AG08396 (cell line): ENCODE measurements at regions not wholly inside any gene's neighbourhood (a gene's known extent, or its start where the extent isn't known, plus 50 kb on each side); places are given as distances from the start of the nearest gene placed in this dataset.
A peak's percentile ranks its signal among the peaks of the same experiment; 100 is the strongest.

Source experiments
- DNase-seq: peaks from one replicate; pipeline ENCODE4 v3.0.0; 2012; ENCODE audit warnings: low spot score, mixed read lengths

GRCh38 chr1:184219414-184219813 is 167.4 kb upstream of the C1orf21 start:
- DNase-seq, result no peak

- no peak for DNase-seq
These were observed 166.9 kb upstream of the C1orf21 start for GRCh38 chr1:184219883-184220282.

- no peak for DNase-seq
These were observed 165.7 kb upstream of the C1orf21 start for GRCh38 chr1:184221087-184221486.

DNA sequence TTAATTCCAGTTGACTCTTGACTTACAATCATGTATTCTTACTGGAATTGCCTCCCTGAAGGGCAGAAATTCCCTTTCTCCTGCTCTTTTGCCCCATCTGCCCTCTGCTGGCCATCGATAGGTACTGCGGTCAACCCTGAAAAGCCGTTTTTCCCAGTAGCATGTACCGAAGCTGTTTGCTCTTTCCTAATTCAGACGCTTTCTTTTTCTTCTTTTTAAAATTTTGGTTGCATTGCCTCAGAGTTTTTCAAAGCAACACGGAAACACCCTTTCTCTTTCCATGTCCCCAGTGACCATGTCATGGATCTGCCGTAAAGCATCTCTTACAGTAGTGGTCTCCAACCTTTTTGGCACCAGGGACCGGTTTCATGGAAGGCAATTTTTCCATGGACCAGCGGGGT is 164.2 kb upstream of the C1orf21 start:
- DNase-seq, result peak; percentile 53

DNA sequence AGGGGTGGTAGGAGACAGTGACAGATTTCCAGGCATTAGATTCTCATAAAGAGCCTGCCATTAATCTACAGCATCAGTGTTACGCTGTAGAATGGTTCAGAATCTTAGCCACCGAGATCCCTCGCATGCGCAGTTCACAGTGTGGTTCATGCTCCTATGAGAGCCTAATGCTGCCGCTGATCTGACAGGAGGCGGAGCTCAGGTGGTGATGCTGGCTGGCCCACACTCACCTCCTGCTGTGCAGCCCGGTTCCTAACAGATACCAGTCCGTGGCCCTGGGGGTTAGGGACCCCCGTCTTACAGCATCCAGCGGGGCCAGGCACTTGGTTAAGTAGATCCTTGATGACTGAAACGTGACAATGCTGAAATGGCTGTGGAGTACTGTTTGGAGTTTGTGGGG is 163.6 kb upstream of the C1orf21 start:
- DNase-seq, result no peak

DNA sequence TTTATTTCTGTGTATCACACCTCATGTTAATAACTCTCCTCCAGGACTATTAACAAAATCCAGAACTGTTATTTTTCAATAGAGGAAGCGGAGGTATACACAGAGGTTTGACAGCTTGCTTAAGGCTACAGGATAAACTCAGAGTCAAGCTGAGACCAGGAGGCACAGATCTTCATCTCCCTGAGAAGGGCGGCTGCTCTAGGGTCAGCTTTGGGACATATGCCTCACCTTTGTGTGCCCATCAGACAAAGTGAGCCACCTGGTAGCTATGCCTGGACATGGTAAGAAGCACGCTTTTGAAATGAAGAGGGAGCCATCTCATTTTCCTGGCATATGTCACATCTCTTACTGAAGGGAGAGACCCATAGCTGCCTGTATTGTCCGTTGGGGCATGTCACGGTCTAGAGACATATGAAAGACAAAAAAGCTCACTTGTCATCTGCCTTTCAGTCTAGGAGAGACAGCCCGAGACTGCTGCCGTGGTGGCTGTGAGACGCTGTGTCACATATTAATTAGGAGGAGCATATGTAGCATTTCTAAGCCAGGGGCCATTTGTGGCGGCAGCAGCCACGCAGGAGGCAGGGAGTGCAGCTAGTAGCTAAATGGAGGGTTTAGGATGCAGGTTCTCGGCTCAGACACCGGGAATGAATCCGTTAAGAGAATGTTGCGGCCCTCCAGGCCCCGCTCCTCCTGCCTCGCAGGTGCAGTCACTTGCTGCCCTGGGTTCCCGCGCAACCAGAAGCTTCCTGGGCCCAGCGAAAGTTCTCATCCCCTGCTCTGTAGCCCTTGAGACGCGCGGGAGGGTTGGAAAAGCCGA is 161.3 kb upstream of the C1orf21 start:
- no peak for DNase-seq

DNA sequence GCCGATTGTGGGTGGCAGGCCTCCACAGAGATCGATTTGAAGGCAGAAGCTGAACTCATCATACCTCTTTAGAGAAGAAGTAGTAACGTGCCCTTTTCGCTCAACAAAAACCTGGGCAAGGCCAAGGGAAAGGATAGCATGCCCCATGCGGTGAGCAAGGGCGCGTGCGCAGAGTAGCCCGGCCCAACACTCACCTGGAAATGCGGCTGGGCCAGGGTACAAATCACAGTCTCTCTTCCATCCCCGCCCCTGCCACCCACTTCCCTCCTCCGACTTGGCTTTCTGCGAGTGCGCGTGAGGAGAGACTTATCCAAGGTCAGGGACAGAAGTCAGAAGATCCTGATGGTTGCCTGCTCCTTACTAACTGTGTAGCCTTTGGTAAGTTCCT is 160.7 kb upstream of the C1orf21 start:
- DNase-seq, result no peak

- no peak for DNase-seq
These were observed 158.3 kb upstream of the C1orf21 start for GRCh38 chr1:184228558-184228957.

DNA sequence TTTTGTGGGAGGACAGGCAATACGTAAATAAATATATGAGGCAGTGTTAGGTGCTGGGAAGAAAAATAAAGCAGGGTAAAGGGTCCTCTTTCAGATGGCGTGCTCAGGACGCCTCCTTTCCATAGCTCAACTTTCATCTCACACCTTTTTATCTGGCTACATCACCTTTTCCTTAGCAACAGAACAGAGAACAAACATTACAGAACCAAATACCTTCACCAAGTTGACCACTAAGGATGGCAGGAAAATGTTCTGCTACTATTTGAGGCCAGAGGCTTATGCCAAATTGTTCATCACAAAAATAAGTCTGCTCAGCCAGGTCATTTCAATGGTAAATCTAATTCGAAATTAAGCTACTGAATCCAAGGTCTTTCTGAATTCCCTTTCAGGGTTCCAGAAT is 149.2 kb upstream of the C1orf21 start:
- DNase-seq, result no peak

- no peak for DNase-seq
These were observed 145.4 kb upstream of the C1orf21 start for GRCh38 chr1:184241446-184241845.

DNA sequence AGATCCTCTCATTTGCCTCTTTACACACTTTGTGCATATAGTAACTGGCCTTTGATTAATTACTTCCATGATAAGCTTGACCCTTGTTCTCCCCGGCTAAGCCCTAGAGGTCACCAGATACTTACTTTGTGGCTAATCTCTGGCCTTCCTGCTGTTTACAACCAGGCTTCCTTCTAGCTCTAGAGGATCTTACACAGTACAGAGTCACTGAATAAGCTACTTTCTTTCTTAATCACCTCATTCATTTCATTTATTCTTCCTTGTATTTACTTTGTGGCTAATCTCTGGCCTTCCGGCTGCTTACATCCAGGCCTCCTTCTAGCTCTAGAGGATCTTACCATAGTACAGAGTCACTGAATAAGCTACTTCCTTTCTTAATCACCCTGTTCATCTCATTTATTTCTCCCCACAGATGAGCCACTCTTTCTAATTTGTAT is 144.3 kb upstream of the C1orf21 start:
- DNase-seq, result peak; percentile 45

- DNase-seq, result no peak
These were observed 141.9 kb upstream of the C1orf21 start for GRCh38 chr1:184244962-184245361.

- no peak for DNase-seq
These were observed 139.2 kb upstream of the C1orf21 start for GRCh38 chr1:184247671-184248070.

GRCh38 chr1:184253921-184254320 is 132.9 kb upstream of the C1orf21 start:
- no peak for DNase-seq

GRCh38 chr1:184254849-184255248 is 132.0 kb upstream of the C1orf21 start:
- DNase-seq, result no peak

DNA sequence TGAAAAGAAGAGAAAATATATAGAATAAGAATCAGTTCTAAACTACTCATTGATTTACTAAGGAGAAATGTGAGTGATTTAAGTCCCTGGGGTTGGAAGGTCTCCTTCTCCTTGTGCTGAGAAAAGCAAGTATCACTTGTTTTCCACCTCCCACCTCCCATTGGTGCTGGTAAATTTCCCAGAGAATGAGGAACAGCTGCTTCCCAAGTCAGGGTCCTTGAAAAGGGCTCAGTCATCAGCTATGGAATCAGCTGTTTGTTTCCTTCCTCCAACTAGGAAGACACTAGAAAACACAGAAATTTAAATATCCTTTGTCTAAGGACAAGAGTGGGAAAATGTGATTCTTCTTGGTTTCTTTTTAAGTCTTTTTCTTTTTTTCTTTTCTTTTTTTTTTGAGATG is 131.3 kb upstream of the C1orf21 start:
- DNase-seq, result no peak

- DNase-seq, result no peak
These were observed 129.0 kb upstream of the C1orf21 start for GRCh38 chr1:184257873-184258272.

DNA sequence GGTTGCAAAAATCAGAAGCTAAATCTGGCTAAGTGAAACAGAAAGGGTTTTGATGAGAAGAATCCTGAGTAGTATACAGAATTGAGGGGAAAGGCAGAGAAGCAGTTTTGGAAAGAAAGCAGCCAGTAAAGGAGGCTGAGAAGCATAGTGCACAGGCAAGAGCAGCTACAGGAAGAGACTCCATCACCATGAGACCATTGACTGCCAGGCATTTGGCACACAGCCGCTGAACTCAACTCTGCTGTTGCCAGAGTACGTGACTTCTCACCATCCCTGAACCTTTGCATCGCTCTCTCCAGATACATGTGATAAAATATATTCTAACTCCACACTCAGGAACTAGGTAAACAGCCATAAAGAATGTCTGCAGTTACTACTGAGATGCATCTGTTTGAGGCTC is 128.3 kb upstream of the C1orf21 start:
- DNase-seq, result no peak

- DNase-seq, result peak; percentile 34
These were observed 126.4 kb upstream of the C1orf21 start for GRCh38 chr1:184260382-184260781.

GRCh38 chr1:184262109-184262508 is 124.7 kb upstream of the C1orf21 start:
- no peak for DNase-seq

DNA sequence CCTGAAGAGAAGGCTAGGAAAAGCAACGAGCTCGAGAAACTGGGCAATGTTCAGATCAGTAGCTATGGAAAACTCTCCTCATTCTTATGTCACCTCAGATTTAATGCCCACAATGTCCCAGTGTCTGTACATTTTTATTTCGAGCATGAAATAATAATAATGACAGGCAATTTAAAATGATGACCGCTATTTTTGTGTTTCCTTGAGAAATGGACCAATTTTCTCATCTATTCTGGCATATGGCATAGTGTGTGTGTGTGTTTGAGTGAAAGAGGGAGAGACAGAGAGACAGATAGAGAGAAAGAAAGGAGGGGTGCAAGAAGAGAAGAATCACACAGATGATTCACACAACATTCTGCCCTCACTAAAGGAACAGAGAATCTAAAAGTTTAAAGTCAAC is 119.1 kb upstream of the C1orf21 start:
- no peak for DNase-seq

DNA sequence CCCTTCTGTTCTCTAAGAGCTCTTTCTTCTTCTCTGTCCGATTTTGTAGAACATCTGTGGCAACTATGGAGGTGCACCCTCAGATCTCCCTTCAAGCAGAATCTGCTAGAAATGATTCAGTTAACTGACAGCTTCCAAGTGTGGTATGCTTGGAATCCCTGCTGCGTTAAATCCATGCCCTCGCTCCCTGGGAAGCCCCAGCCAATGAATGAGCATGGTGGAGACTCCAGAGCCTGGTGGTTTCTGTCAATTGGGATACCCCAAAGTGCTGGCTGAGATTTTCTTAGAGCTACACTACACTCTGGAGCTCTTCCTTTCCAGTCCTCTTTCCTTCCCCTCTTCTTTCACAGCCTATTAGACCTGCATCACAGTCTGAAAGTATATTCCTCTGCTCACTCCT is 116.3 kb upstream of the C1orf21 start:
- peak; percentile 18 for DNase-seq

DNA sequence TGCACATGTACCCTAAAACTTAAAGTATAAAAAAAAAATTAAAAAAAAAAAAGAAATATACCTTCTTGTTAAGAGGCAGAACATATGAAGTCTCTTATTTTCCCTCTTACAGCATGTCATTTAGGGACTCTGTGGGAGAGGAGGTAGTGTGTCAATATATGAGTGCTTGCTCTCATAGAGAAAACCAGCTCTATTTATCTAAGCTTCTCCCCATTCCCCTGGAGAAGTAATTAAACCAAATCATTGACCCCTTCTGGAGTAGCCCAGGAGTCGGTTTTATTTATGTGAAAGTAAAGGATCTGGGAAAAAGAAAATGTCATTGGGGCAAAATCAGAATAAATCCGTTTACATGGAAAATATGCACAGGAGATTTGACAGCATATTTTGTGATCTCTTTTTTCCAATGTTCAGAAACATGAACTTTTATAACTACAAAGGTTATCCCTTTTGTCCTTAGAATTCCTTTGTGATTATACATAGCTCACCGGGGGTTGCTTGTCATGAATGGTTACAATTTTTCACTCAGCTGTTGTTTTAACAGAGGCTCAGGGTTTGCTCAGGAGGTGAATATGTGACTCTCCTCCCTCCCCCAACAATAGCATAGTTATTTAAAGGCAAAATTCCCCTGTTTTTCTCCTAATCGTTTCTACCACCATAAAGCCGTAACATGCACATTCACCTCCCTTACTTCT is 114.5 kb upstream of the C1orf21 start:
- no peak for DNase-seq

DNA sequence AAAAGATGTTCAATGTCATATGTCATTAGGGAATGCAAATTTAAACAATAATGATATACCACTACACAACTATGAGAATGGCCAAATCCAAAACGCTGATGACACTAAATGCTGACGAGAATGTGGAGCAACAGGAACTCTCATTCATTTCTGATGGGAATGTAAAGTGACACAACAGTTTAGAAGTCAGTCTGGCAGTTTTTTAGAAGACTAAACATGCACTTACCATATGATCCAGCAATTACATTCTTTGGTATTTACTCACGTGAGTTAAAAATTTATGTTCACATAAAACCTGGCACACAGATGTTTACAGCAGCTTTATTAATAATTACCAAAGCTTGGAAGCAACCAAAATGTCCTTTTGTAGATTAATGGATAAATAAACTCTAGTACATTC is 110.4 kb upstream of the C1orf21 start:
- no peak for DNase-seq
